NCI-H1436 (cell line): ENCODE measurements at regions not wholly inside any gene's neighbourhood (a gene's known extent, or its start where the extent isn't known, plus 50 kb on each side); places are given as distances from the start of the nearest gene placed in this dataset.
"Not testable (repeated sequence)": the region's sequence is repeated elsewhere in the genome, so short reads cannot be mapped to it uniquely, and the experiment has no call there.

Source experiments
- DNase-seq: peaks from one replicate; lab custom pipeline; 2025; lab: John Stamatoyannopoulos, UW

DNA sequence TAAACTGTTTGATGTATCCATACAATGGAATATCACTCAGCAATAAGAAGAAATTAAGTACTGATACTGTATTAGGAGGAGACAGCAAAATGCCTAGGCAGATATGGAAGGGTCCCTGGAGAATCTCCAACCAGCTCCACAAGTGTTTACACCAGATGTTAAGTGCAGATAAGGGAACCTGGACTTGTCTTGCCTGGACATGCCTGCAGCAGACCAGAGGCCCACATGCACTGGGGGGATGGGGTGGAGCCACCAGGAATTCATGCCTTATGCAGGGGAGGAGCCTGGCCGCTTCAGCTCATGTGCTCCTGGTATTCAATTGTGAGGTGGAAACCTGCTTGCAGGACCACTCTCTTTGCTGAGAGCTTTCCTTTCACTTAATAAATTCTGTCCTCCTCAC lies 287.6 kb downstream of the LIPI start:
- not testable (repeated sequence) for DNase-seq

DNA sequence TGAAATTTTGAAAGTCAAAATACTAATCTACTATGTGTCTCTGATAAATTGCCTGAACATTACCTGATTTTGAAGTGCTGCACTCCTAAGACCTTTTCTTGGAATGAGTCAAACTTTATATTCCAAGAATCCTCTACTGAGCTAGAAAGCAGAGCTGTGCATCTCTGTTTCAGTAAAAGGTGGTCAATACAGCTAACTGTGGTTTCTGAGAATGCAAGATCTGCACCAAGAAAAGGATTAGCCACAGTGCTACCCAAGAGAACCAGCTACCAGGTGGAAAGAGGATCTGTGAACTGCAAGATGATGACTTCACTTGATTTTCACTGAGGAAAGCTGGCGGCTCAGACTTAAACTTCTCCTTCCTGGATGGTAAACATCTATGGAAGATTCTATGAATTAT lies 289.3 kb downstream of the LIPI start:
- DNase-seq, result not testable (repeated sequence)

DNA sequence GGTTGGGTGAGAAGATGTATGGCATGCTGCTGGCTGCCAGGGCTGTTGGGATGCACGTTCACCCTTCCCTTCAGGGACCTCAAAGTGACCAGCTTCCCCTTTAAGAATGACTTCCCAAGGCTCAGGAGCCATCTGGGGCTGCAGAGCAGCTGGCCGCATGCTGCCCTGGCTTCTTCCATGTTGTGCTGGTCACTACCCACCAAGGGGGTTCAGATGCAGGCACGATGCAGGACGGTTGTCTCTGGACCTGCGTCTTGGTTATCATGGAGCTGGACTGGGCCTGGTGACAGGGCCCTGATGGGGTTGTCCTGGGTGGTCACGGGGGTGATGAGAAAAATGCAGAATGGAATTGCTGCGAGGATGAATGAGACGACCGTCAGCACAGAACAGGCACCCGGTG lies 297.8 kb downstream of the POTED start:
- DNase-seq, result not testable (repeated sequence)

DNA sequence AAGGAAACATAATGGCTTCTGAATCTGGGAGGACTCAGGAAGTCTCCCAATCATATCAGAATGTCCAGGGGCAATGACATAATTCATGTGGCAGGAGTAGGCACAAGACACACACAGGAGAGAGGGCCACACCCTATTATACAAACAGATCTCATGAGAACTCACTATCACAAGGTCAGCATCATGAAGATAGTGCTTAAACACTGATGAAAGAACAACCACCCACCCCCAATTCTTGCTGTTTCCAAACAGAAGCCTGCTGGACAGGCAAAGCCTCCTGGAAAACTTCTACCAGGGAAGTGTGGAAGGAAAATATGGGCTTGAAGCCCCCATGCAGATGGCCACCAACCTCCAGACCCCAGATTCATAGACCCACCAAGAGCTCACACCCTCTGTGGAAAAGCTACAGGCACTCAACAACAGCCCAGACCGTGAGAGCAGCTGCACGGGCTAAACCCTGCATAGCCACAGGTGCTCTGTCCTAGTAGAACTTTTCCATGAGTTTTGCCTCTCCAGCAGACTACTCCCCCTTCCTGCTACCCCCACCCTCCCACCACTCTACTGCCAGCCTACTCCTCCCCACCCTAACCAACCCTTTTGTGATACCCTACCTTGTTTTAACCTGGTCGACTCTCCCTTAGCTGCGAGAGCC lies 287.1 kb downstream of the POTED start:
- DNase-seq, result not testable (repeated sequence)

DNA sequence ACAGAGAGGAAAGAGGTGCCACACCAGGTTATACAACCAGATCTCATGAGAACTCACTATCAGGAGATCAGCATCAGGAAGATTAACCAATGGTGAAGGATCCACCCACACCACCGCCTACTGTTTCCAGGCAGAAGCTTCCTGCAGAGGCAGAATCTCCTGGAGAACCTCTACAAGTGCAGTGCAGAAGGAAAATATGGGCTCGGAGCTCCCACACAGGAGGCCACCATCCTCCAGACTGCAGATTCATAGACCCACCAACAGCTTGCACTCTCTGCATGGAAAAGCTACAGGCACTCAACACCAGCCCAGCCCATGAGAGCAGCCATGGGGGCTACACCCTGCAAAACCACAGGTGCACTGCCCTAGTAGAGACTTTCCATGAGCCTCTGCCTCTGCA lies 284.0 kb downstream of the POTED start:
- DNase-seq, result not testable (repeated sequence)

DNA sequence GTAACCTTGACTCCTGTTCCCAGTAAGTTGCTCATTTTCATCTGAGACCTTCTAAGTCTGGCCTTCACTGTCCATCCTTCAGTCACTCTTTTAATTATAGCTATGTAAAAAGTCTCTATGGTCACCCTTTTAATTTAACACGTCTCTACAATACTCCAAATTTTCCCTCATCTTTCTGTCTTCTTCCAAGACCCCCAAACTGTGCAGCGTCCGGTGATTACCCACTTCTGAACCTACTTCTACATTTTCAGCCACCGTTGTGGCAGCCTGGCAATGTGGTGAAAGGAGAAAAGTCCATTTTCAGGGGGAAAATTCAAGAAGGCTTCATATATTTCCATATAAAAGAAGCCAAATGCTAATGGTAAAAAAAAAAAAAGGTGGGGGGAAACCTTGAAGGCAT lies 283.4 kb downstream of the POTED start:
- DNase-seq, result not testable (repeated sequence)

DNA sequence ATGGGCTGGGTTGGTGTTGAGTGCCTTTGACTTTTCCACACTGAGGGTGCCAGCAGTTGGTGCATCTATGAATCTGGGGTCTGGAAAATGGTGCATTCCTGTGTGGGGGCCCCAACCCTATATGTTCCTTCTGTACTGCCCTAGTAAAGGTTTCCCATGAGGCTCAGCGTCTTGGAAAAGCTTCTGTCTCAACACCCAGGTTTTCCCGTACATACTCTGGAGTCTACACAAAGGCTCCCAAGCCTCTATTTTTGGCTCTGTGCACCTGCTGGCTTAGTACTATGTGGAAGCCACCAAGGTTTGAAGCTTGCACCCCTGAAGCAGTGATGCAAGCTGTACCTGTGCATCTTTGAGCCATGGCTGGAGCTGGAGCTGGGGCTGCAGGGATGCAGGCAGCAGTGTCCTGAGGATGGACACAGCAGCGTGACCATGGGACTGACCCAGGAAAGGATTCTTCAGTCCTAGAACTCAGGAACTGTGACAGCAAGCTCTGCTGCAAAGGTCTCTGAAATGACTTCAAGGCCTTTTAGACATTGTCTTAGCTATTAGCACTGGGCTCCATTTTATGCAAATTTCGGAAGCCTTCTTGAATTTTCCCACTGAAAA lies 282.7 kb downstream of the POTED start:
- not testable (repeated sequence) for DNase-seq

DNA sequence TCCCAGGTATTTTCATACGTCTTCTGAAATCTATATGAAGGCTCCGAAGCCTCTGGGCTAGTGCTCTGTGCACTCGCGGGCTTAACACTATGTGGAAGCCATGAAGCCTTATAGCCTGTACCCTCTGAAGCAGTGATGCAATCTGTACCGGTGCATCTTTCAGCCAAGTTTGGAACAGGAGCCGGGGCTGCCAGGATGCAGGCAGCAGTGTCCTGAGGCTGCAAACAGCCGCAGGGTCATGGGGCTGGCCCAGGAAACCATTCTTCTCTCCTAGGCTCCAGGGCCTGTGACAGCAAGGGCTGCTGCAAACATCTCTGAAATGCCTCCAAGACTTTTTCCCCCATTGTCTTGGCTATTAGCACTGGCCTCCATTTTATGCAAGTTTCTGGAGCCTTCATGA lies 279.6 kb downstream of the POTED start:
- not testable (repeated sequence) for DNase-seq

DNA sequence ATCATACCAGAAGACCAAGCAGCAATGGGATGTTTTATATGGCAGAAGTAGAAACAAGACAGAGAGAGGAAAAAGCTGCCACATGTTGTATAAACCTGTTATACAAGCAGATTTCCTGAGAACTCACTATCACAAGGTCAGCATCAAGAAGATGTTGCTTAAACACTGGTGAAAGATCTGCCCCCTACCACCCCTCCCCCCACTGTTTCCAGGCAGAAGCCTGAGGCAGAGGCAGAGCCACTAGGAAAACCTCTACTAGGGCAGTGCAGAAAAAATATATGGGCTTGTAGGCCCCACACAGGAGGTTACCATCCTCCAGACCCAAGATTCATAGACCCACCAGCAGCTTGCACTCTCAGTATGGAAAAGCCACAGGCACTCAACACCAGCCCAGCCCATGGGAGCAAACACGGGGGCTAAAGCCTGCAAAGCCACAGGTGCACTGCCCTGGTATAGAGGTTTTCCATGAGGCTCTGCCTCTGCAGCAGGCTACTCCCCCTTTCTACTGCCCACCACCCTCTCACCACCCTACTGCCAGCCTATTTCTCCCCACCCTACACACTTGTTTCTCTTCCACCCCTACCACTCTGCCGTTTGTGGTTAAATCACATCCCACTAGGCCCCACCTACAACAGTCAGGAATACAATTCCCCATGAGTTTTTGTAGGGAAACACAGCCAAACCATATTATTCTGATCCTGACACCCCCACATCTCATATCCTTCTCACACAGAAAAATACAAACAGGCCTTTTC lies 274.2 kb downstream of the POTED start:
- not testable (repeated sequence) for DNase-seq

DNA sequence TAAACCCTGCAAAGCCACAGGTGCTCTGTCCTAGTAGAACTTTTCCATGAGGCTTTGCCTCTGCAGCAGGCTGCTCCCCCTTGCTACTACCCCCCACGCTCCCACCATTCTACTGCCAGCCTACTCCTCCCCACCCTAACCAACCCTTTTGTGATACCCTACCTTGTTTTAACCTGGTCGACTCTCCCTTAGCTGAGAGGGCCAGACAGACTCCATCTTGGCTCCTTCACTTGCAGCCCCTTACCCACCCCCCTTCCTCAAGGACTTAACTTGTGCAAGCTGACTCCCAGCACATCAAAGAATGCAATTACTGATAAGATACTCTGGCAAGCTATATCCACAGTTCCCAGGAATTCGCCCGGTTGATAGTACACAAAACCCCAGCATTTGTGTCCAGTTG lies 267.9 kb downstream of the POTED start:
- DNase-seq, result not testable (repeated sequence)

DNA sequence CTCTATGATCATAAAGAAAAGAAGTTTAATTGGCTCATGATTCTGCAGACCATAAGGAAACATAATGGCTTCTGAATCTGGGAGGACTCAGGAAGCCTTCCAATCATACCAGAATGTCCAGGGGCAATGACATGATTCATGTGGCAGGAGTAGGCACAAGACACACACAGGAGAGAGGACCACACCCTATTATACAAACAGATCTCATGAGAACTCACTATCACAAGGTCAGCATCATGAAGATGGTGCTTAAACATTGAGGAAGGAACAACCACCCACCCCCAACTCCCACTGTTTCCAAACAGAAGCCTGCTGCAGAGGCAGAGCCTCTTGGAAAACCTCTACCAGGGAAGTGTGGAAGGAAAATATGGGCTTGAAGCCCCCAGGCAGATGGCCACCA lies 267.4 kb downstream of the POTED start:
- not testable (repeated sequence) for DNase-seq

DNA sequence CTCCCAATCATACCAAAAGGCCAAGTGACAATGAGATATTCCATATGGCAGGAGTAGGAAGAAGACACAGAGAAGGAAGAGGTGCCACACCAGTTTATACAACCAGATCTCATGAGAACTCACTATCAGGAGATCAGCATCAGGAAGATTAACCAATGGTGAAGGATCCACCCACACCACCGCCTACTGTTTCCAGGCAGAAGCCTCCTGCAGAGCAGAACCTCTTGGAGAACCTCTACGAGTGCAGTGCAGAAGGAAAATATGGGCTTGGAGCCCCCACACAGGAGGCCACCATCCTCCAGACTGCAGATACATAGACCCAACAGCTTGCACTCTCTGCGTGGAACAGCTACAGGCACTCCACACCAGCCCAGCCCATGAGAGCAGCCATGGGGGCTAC lies 264.4 kb downstream of the POTED start:
- DNase-seq, result not testable (repeated sequence)

DNA sequence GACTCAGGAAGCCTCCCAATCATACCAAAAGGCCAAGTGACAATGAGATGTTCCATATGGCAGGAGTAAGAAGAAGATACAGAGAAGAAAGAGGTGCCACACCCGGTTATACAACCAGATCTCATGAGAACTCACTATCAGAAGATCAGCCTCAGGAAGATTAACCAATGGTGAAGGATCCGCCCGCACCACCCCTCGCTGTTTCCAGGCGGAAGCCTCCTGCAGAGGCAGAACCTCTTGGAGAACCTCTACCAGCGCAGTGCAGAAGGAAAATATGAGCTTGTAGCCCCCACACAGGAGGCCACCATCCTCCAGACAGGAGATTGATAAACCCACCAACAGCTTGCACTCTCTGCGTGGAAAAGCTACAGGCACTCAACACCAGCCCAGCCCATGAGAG lies 245.1 kb downstream of the POTED start:
- DNase-seq, result no peak

DNA sequence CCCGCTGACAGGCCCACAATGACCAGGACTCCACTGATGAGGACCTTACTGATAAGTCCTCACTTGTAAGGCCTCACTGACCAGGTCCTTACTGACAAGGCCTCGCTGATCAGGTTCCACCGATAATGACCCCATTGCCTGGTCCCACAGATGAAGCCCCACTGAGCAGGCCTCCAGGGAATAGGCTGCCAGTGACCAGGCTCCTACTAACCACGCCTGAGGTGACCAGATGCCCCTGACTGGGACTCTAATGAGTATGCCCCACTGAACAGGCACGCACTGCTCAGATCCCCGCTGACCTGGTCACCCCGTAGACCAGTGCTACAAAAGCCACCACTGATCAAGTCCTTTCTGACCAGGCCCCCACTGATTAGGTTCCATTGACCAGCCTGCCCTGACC lies 241.2 kb downstream of the POTED start:
- DNase-seq, result not testable (repeated sequence)

DNA sequence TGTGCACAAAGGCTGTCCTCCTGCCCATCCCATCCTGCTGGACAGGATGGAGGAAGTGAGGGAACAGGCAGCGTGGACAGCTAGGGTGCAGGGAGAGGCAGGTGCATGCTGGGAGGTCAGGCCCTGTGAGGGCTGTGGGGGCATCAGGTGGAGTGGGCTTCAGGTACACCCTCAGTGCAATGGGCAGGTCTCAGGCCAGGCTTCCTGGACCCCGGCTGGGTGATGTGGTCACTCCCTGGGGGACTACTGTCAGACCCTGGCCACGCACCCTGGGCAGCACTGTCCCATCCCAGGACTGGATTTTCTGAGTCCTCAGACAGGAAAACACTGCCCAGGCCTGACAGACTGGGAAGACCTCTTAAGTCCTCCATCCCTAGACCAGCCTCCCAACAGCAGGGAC lies 239.9 kb downstream of the POTED start:
- DNase-seq, result not testable (repeated sequence)

DNA sequence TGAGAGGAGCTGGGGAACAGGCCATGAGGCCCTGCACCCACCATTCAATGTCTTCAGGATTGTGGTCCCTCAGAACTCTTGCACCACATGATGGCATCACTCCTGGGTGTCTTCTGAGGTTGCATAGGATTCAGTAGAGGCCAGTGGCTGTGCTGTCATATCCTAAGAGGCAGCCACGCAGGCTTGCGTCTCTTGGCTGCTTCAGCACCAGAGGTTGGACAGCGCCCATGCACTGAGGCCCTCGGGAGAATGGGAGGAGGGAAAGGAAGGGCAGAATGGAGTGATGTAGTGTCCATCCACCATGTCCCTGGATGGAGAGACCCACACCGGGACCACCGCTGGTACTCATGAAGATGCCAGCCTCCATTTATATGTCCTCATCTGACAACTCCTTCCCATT lies 237.1 kb downstream of the POTED start:
- DNase-seq, result not testable (repeated sequence)

DNA sequence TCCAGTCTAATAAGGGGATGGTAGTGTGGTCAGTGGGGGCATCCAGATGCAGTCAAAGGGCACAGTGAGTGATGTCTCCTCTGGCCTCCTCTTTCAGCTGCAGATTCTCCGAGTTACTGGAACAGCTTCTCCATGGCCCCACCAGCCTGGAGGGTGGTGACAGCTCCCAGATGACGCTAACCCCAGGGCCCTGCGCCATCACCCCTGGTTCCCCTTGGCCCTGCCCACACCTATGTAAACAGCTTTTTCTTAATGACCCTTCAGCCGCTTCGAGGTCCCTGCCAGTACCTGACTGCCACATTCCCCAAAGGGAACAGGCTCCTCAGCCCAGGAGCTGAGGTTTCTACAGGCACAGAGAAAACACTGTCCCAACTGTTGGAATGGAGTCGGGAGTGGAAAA lies 235.0 kb downstream of the POTED start:
- not testable (repeated sequence) for DNase-seq

DNA sequence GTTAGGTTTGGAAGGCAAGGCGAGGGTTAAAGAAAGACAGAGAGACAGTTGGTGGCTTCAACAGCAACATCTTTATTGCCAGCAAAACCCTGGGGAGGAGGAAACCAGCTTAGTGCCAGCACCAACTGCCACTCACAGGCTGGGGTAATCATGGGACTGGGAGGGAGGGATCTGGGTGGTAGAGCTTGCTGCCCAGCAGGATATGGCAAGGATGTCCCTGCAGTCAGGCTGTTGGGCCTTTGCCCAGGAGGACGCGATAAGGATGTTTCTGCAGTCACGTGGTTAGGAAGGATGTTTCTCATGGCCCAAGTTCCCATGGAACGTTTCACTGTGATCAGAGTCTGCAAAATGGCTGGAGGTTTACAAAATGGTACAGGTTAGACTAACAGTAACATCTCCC lies 233.5 kb downstream of the POTED start:
- not testable (repeated sequence) for DNase-seq

DNA sequence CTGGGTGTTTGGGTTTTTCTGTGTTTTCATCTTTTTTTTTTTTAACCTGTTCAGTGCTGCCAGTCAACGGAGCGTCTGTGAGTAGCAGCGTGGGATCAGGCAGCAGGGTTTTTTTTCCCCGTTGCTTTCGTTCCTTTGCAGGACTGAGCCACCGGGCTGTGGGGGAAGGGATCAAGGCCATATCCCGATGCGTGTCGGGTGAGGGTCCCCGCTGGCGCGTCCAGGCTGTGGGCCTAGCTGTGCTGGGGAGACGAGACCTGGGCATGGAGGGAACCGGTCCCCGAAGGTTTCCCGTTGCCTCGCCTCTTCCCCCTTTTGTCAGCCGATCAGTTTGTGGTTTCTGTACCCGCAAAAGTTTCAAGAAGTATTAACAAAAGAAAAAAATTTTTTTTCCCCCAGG lies 218.1 kb downstream of the POTED start:
- not testable (repeated sequence) for DNase-seq

DNA sequence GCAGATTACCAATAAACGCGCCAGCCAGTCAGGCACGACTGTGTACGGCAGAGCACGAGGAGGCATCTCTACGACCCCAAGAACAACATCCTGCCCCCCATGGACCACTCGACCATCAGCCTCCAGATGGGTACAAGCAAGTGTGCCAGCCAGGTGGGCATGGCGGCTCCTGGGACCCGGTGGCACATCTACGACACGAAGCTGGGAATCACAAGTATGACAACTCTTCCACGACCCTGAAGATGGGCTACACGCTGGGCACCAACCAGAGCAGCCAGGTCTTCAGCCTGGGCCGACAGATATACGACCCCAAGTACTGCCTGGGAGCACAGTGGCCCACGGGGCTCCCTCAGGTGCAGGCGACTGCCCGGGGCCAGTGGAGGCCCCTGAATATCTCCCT lies 217.6 kb downstream of the POTED start:
- DNase-seq, result no peak

DNA sequence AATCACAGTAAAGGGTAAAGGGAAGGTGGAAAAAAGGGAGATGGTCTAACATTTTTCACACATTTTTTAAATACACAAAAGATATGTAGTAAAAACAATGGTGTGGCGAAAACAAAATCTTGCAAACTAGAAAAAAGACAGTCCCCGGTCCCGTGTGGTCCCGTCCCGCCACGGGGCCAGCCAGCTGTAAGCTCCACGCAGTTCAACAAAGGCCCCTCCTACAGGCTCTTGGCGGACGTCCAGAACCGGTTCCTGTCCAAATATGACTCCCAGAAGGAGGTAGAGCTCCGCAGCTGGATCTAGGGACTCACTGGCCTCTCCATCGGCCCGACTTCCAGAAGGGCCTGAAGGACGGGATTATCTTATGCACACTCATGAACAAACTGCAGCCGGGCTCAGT lies 216.9 kb downstream of the POTED start:
- not testable (repeated sequence) for DNase-seq

DNA sequence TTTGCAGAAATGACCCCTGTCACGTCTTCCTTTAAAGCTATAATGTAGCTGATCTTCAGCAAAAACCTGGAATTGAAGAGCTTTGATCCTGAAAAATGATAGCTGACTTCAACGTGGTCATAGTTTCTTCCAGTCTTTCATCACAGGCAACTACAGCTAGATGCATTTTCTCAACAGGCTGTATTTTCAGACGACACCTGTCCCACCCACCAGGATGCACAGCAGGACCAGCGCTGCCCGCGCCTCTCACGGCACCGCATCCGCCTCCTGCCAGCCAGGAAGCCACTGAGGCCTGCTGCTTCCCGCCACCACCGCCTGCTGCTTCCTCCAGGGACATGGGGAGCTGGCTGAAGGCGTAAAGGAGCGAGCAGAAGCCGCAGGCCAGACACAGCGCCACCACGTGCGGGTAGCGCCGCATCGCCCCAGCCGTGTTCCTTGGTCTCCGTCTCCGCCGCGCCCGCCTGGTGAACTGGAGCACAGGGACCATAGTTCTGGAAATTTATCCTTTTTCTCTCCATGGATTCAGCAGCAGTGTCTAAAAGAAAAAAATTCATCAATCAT lies 215.7 kb downstream of the POTED start:
- not testable (repeated sequence) for DNase-seq

DNA sequence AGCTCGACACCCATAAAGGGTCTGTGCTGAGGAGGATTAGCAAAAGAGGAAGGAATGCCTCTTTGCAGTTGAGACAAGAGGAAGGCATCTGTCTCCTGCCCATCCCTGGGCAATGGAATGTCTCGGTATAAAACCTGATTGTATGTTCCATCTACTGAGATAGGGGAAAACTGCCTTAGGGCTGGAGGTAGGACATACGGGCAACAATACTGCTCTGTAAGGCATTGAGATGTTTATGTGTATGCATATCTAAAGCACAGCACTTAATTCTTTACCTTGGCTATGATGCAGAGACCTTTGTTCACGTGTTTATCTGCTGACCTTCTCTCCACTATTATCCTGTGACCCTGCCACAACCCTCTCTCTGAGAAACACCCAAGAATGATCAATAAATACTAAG lies 210.7 kb downstream of the POTED start:
- DNase-seq, result not testable (repeated sequence)
